K562 (cell line): ENCODE measurements at regions not wholly inside any gene's neighbourhood (a gene's known extent, or its start where the extent isn't known, plus 50 kb on each side); places are given as distances from the start of the nearest gene placed in this dataset.

Source experiments
- ATAC-seq: fragments of 200-7000 bp; cut with Tn5 transposase; 3 replicates; pipeline ENCODE4 v1.9.1; 2020; ENCODE audit warnings: moderate library complexity
- BruUV-seq: library from RNA; stranded (reverse); fragments of 400-500 nt; replicated peaks from 2 replicates; lab custom pipeline; 2021; lab: Mats Ljungman, UMichigan
- CTCF ChIA-PET: fragments of 300-600 bp; formaldehyde crosslinking; extraction: SDS; loops from one replicate; lab custom pipeline; 2021; ENCODE audit warnings: low intra/inter-chr PET ratio; lab: Yijun Ruan, JAX
- POLR2A ChIA-PET: fragments of 300-600, 350-650 bp; sonication (Branson Sonifier 250); formaldehyde crosslinking; extraction: SDS; loops from one replicate; lab custom pipeline; 2021; ENCODE audit warnings: antibody characterized with exemption, inconsistent platforms; lab: Yijun Ruan, JAX
- DNase-seq, 4 experiments: peaks; one replicate each; pipeline versions ENCODE4 v3.0.0 to v3.0.0-alpha.2; 2011 to 2018; ENCODE audit warnings: low spot score in 3 of 4, mixed read lengths in 3 of 4; ENCODE audit errors: extremely low read depth in 1 of 4
- FAIRE-seq: peaks from 2 replicates; lab custom pipeline; 2011; peaks lifted over from hg19 to GRCh38; lab: Jason Lieb, UNC
- H2AFZ ChIP-seq: 2 replicates; pipeline ENCODE4 v1.6.0; 2011; ENCODE audit warnings: low read depth, low read length, control low read depth, inconsistent platforms
- H3K27ac ChIP-seq: fragments of 200-600 bp; 3 replicates; pipeline ENCODE4 v1.8.0; 2011; ENCODE audit warnings: low read depth, mild to moderate bottlenecking, control low read depth, inconsistent platforms, low read length, moderate library complexity, mixed read lengths; ENCODE audit errors: extremely low read depth
- H3K27me3 ChIP-seq, 2 experiments: fragments of 300-600 bp in 1 of 2; 2 replicates in 1 of 2; 3 replicates in 1 of 2; pipeline versions ENCODE4 v1.6.0 to v1.8.0; 2011; ENCODE audit warnings: inconsistent platforms in 2 of 2, low read length in 2 of 2, mild to moderate bottlenecking in 1 of 2, mixed read lengths in 1 of 2, moderate library complexity in 1 of 2; ENCODE audit not compliant: control insufficient read depth in 2 of 2, insufficient read depth in 2 of 2
- H3K36me3 ChIP-seq: fragments of 300-600 bp; 3 replicates; pipeline ENCODE4 v1.8.0; 2011; ENCODE audit warnings: mild to moderate bottlenecking, low read length, inconsistent platforms; ENCODE audit not compliant: control insufficient read depth, insufficient read depth
- H3K4me1 ChIP-seq, 2 experiments: fragments of 200-600 bp in 1 of 2; replicated peaks in 1 of 2; 2 replicates in 1 of 2; 3 replicates in 1 of 2; pipeline versions ENCODE4 v1.5.1 to v1.8.0; 2011; ENCODE audit warnings: inconsistent platforms in 2 of 2, low read length in 2 of 2, mild to moderate bottlenecking in 1 of 2, mixed read lengths in 1 of 2, moderate library complexity in 1 of 2; ENCODE audit not compliant: control insufficient read depth in 2 of 2, insufficient read depth in 2 of 2
- H3K4me2 ChIP-seq: 2 replicates; pipeline ENCODE4 v1.6.1; 2011; ENCODE audit warnings: low read length, control low read depth, inconsistent platforms, mixed read lengths; ENCODE audit not compliant: insufficient read depth
- H3K4me3 ChIP-seq: fragments of 200-600 bp; sonication (generic), shearing (Covaris generic); 2 replicates; pipeline ENCODE4 v1.5.1; 2016; ENCODE audit warnings: control low read depth, inconsistent platforms
- H3K79me2 ChIP-seq: fragments of 200-600 bp; 3 replicates; pipeline ENCODE4 v1.8.0; 2011; ENCODE audit warnings: low read length, inconsistent platforms; ENCODE audit not compliant: control insufficient read depth, insufficient read depth
- H3K9ac ChIP-seq, 2 experiments: 2 replicates each; pipeline versions ENCODE4 v1.6.0 to v1.6.1; 2011; ENCODE audit warnings: low read depth in 2 of 2, low read length in 2 of 2, control low read depth in 1 of 2, inconsistent platforms in 1 of 2, mild to moderate bottlenecking in 1 of 2, mixed read lengths in 1 of 2; ENCODE audit not compliant: insufficient read depth in 1 of 2
- H3K9me1 ChIP-seq: one replicate; pipeline ENCODE4 v1.6.0; 2011; ENCODE audit warnings: inconsistent platforms, mild to moderate bottlenecking, low read length, moderate library complexity; ENCODE audit not compliant: control insufficient read depth, insufficient read depth
- H3K9me3 ChIP-seq: replicated peaks from 2 replicates; pipeline ENCODE4 v1.5.1; 2011; ENCODE audit warnings: low read depth, low read length, inconsistent platforms; ENCODE audit not compliant: control insufficient read depth, insufficient read depth
- H4K20me1 ChIP-seq: replicated peaks from 2 replicates; pipeline ENCODE4 v1.6.1; 2011; ENCODE audit warnings: low read length, inconsistent platforms, mixed read lengths; ENCODE audit not compliant: control insufficient read depth, insufficient read depth
- PTBP1 ChIP-seq: fragments of 200-400 bp; formaldehyde crosslinking; IDR thresholded peaks from 2 replicates; pipeline ENCODE4 v1.6.1; 2017; ENCODE audit warnings: low read depth, low read length
- RBM15 ChIP-seq: fragments of 200-400 bp; formaldehyde crosslinking; IDR thresholded peaks from 2 replicates; pipeline ENCODE4 v1.6.1; 2018; ENCODE audit warnings: mild to moderate bottlenecking, low read length, moderate library complexity; ENCODE audit not compliant: insufficient read depth
- ZNF655 ChIP-seq: fragments of 250-450 bp; sonication (Bioruptor Pico); IDR thresholded peaks from 2 replicates; pipeline ENCODE4 v1.5.0; 2021
- WGBS: fragments of 100-300 bp; shearing (Covaris generic); methylation state at CpG from one replicate; pipeline ENCODE4 v1.1.6; 2016; ENCODE audit warnings: low coverage, mixed read lengths; ENCODE audit not compliant: insufficient coverage; ENCODE audit errors: missing lambda C conversion rate; 5-methylcytosine and 5-hydroxymethylcytosine counted together
- in situ Hi-C: fragments of 300-500 bp; cut with MboI; formaldehyde crosslinking; loops from 4 replicates; pipeline ENCODE4 v1.15.0; 2018; ENCODE audit warnings: inconsistent platforms, mixed read lengths
- intact Hi-C: fragments of 100-400 bp; cut with micrococcal nuclease; formaldehyde crosslinking; loops from 2 replicates; pipeline ENCODE4 v1.14.2; 2022

GRCh38 chr11:69431136-69431535 is 50.3 kb upstream of the LINC01488 start:
- POLR2A ChIA-PET, result interaction anchor here (0.6 to 1.1 kb wide), 3 partner anchors 21 to 1354 kb away, joined by 3 read pairs; no protein-coding TSS in a partner anchor
- Histone ChIP-seq H3K27me3 (no peaks in the 10 kb centered on the region), H3K4me3 (no peak overlapping the region), H3K9me3 (no peaks in the 10 kb centered on the region), H3K79me2 (no peaks in the 10 kb centered on the region), H3K27ac (no peak overlapping the region), H4K20me1 (no peaks in the 10 kb centered on the region), H2AFZ (no peak overlapping the region), H3K36me3 (no peaks in the 10 kb centered on the region), H3K9ac (peak overlapping the region in 1 of 2 experiments; percentile 24; a peak in 1 of 4 replicates), H3K4me2 (no peak overlapping the region), H3K4me1 (peaks cover 7 to 29% of the 10 kb centered on the region in 2 experiments), H3K9me1 (no peaks in the 10 kb centered on the region)
- no peak for ATAC-seq
- intact Hi-C loops (no loop called here), in situ Hi-C loops (no loop called here)
- CTCF ChIA-PET, result no interaction called here
- FAIRE-seq, result peak; percentile 26
- no TSS peak for BruUV-seq
- WGBS, result 26% methylated on average over 2 of the region's 5 CpGs
- DNase-seq, result no peak
- no peak for TF ChIP-seq PTBP1
- no peak for TF ChIP-seq RBM15
- TF ChIP-seq ZNF655 (CRISPR knock-in tag), result no peak
- TF ChIP-seq, all 486 proteins: peak for 0
